PC-9 (cell line): ENCODE measurements at regions not wholly inside any gene's neighbourhood (a gene's known extent, or its start where the extent isn't known, plus 50 kb on each side); places are given as distances from the start of the nearest gene placed in this dataset.

Experiments
- BruUV-seq: library from RNA; stranded (reverse); fragments of 400-500 nt; replicated peaks from 2 replicates; lab custom pipeline; 2021; lab: Mats Ljungman, UMichigan
- CTCF ChIA-PET: fragments of 300-600 bp; sonication (Branson Sonifier 250); formaldehyde crosslinking; loops from one replicate; lab custom pipeline; 2022; ENCODE audit warnings: antibody characterized with exemption; lab: Charles Lee
- POLR2A ChIA-PET: fragments of 300-600 bp; sonication (Branson Sonifier 250); formaldehyde crosslinking; loops from one replicate; lab custom pipeline; 2022; ENCODE audit warnings: antibody characterized with exemption; ENCODE audit not compliant: unreplicated experiment; lab: Charles Lee
- DNase-seq, 2 experiments: peaks; one replicate each; pipeline versions ENCODE4 v3.0.0 to v3.0.0-alpha.2; 2015 to 2022; ENCODE audit warnings: mixed read lengths in 1 of 2
- H2AFZ ChIP-seq: fragments of 200-600 bp; sonication (generic); 2 replicates; pipeline ENCODE4 v1.8.1; 2017; ENCODE audit warnings: antibody characterized with exemption
- H3F3A ChIP-seq: fragments of 200-600 bp; sonication (generic); 2 replicates; pipeline ENCODE4 v1.8.1; 2017; ENCODE audit warnings: antibody characterized with exemption, mild to moderate bottlenecking, low read depth; ENCODE audit not compliant: insufficient read depth
- H3K27ac ChIP-seq: fragments of 200-600 bp; sonication (generic); 2 replicates; pipeline ENCODE4 v1.6.1; 2016; ENCODE audit warnings: mixed run types
- H3K27me3 ChIP-seq: fragments of 200-600 bp; sonication (generic); 2 replicates; pipeline ENCODE4 v1.6.1; 2016; ENCODE audit warnings: low read depth, mixed run types; ENCODE audit not compliant: insufficient read depth
- H3K36me3 ChIP-seq: fragments of 200-600 bp; sonication (generic); 2 replicates; pipeline ENCODE4 v1.6.1; 2016; ENCODE audit warnings: low read depth, mixed run types
- H3K4me1 ChIP-seq: fragments of 200-600 bp; sonication (generic); replicated peaks from 2 replicates; pipeline ENCODE4 v1.6.1; 2016; ENCODE audit warnings: mixed run types; ENCODE audit not compliant: insufficient read depth
- H3K4me2 ChIP-seq: fragments of 200-600 bp; sonication (generic); 2 replicates; pipeline ENCODE4 v1.6.1; 2017; ENCODE audit warnings: mixed run types
- H3K4me3 ChIP-seq: fragments of 200-600 bp; sonication (generic); 2 replicates; pipeline ENCODE4 v1.6.1; 2016; ENCODE audit warnings: mixed run types
- H3K79me2 ChIP-seq: fragments of 200-600 bp; sonication (generic); 2 replicates; pipeline ENCODE4 v1.6.1; 2017; ENCODE audit warnings: low read depth, mixed run types
- H3K9me2 ChIP-seq: fragments of 200-600 bp; sonication (generic); 2 replicates; pipeline ENCODE4 v1.8.1; 2017; ENCODE audit warnings: mild to moderate bottlenecking; ENCODE audit not compliant: insufficient read depth
- H3K9me3 ChIP-seq: fragments of 200-600 bp; sonication (generic); 2 replicates; pipeline ENCODE4 v1.8.1; 2016; ENCODE audit warnings: low read depth; ENCODE audit not compliant: insufficient read depth
- H4K20me1 ChIP-seq: fragments of 200-600 bp; sonication (generic); 2 replicates; pipeline ENCODE4 v1.8.1; 2017; ENCODE audit not compliant: insufficient read depth
- EZH2 ChIP-seq: fragments of 200-600 bp; sonication (generic); IDR thresholded peaks from 2 replicates; pipeline ENCODE4 v1.8.0; 2017; ENCODE audit warnings: antibody characterized with exemption, low read depth
- intact Hi-C: fragments of 100-400 bp; cut with micrococcal nuclease; formaldehyde crosslinking; loops from one replicate; pipeline ENCODE4 v1.10.0; 2022; ENCODE audit not compliant: unreplicated experiment
- TF ChIP-seq, protein P1 (sequence below): fragments of 200-600 bp; sonication (generic); conservative IDR thresholded peaks from 2 replicates; pipeline ENCODE4 v1.6.1; 2017; ENCODE audit warnings: mixed run types, antibody characterized with exemption, mild to moderate bottlenecking, moderate library complexity

DNA sequence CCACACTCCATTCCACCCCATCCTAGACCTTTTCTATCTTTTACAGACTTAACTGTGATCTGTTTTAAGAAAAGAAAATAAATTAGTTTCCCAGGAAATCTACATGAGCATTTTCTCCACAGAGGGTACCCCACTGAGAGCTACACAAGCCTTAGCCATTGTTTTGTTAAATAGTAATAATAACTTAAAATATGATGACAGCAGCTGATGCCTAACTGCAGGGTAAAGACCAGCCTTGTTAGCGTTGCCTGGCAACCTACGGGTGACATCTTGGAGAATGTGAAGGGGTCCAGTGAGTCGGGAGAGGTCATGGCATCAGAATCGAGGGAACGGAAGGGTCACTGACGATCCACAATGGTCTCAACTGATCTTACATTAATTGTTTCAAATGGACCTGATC, 233.2 kb upstream of the PBX1 start:
- POLR2A ChIA-PET: no interaction called here

DNA sequence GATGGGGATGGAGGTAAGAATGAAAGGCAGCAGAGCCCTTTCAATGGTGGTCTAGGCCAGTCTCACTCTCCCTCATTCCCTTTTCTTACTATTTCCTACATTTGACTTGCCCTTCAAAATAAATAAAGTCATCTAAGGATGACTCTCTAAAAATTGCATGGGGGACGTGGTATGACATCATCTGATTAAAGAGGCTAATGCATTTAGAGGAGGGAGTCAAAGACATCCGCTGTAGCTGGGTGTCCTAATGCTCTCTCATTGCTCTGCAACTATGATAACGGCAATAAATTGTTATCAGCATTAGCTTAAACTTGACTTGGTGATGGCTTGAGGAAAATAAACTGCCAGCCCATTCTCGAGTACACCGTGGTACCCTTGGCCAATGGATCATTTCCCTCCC, 225.6 kb upstream of the PBX1 start:
- CTCF ChIA-PET: no interaction called here
- DNase-seq: no peak

More for the DNA sequence above, 233.2 kb upstream of the PBX1 start:
- no peaks in the 10 kb centered on the region for H3F3A ChIP-seq
- no peaks in the 10 kb centered on the region for H3K9me3 ChIP-seq
- no peaks in the 10 kb centered on the region for H3K36me3 ChIP-seq
- H4K20me1 ChIP-seq: no peaks in the 10 kb centered on the region
- intact Hi-C loops: no loop called here
- no peaks in the 10 kb centered on the region for H3K4me1 ChIP-seq
- H3K27ac ChIP-seq: no peak overlapping the region
- TF ChIP-seq, protein P1, sequence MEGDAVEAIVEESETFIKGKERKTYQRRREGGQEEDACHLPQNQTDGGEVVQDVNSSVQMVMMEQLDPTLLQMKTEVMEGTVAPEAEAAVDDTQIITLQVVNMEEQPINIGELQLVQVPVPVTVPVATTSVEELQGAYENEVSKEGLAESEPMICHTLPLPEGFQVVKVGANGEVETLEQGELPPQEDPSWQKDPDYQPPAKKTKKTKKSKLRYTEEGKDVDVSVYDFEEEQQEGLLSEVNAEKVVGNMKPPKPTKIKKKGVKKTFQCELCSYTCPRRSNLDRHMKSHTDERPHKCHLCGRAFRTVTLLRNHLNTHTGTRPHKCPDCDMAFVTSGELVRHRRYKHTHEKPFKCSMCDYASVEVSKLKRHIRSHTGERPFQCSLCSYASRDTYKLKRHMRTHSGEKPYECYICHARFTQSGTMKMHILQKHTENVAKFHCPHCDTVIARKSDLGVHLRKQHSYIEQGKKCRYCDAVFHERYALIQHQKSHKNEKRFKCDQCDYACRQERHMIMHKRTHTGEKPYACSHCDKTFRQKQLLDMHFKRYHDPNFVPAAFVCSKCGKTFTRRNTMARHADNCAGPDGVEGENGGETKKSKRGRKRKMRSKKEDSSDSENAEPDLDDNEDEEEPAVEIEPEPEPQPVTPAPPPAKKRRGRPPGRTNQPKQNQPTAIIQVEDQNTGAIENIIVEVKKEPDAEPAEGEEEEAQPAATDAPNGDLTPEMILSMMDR: no peak
- no peak for TF ChIP-seq EZH2
- BruUV-seq: no TSS peak
- no peaks in the 10 kb centered on the region for H3K79me2 ChIP-seq
- no peaks in the 10 kb centered on the region for H3K27me3 ChIP-seq
- H3K4me3 ChIP-seq: no peak overlapping the region
- H2AFZ ChIP-seq: no peak overlapping the region
- DNase-seq: no peak
- H3K9me2 ChIP-seq: no peaks in the 10 kb centered on the region; the same call in 1 of the 2 replicates
- CTCF ChIA-PET: no interaction called here
- H3K4me2 ChIP-seq: no peak overlapping the region

DNA sequence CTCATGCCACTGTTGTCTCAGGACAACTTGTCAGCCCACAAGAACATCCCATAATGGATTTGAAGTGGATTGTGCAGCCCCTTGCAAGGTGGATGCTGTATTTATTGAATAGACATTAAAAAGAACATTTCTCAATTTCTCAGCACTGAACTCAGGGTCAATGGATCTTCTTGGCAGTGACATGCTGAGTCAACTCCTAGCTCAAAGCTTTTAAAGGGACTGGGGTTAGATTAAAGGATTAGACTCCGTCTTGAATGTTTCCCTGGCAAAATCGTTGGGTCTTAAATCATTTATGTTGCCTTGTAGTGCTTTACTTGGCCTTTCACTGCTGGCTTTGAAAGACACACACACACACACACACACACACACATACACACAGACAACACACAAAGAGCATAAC, 221.6 kb upstream of the PBX1 start:
- Histone ChIP-seq H3K4me2 (no peak overlapping the region), H3K4me1 (no peaks in the 10 kb centered on the region), H3K9me3 (no peaks in the 10 kb centered on the region), H3K27me3 (no peaks in the 10 kb centered on the region), H3K79me2 (no peaks in the 10 kb centered on the region), H3K9me2 (no peaks in the 10 kb centered on the region), H3K4me3 (no peak overlapping the region), H4K20me1 (no peaks in the 10 kb centered on the region), H3K36me3 (no peaks in the 10 kb centered on the region), H2AFZ (no peak overlapping the region), H3F3A (no peaks in the 10 kb centered on the region), H3K27ac (no peak overlapping the region)
- POLR2A ChIA-PET: no interaction called here
- intact Hi-C loops: no loop called here
- no TSS peak for BruUV-seq
- TF ChIP-seq, protein P1: no peak
- no peak for TF ChIP-seq EZH2
- CTCF ChIA-PET: no interaction called here
- DNase-seq: no peak

More for the DNA sequence above, 225.6 kb upstream of the PBX1 start:
- no peaks in the 10 kb centered on the region for H3K79me2 ChIP-seq
- H2AFZ ChIP-seq: no peak overlapping the region
- no peaks in the 10 kb centered on the region for H3F3A ChIP-seq
- H4K20me1 ChIP-seq: no peaks in the 10 kb centered on the region
- no peak overlapping the region for H3K27ac ChIP-seq
- intact Hi-C loops: no loop called here
- no peak overlapping the region for H3K4me3 ChIP-seq
- no peaks in the 10 kb centered on the region for H3K9me2 ChIP-seq
- H3K4me1 ChIP-seq: no peaks in the 10 kb centered on the region
- BruUV-seq: no TSS peak
- no peaks in the 10 kb centered on the region for H3K9me3 ChIP-seq
- H3K4me2 ChIP-seq: no peak overlapping the region
- TF ChIP-seq, protein P1: no peak
- no peak for TF ChIP-seq EZH2
- no peaks in the 10 kb centered on the region for H3K36me3 ChIP-seq
- no peaks in the 10 kb centered on the region for H3K27me3 ChIP-seq
- POLR2A ChIA-PET: no interaction called here
